ENCODE measurements at regions not wholly inside any gene's neighbourhood (a gene's known extent, or its start where the extent isn't known, plus 50 kb on each side); places are given as distances from the start of the nearest gene placed in this dataset.

DNA sequence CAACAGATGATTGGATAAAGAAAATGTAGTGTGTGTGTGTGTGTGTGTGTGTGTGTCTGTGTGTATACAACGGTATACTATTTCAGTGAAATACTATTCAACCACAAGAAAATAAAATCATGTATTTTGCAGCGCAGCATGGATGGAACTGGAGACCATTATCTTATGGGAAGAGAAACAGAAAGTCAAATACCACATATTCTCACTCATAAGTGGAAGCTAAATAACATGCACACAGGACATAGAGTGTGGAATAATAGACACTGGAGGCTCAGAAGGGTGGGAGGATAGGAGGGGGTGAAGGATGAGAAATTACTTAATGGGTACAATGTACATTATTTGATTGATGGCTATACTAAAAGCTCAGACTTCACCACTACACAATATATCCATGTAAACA, 609.1 kb upstream of the SLC39A10 start:
- no peak for TF ChIP-seq JUN (CRISPR knock-in tag; IDR thresholded peaks at IDR 0.05)
- TF ChIP-seq, protein P1, sequence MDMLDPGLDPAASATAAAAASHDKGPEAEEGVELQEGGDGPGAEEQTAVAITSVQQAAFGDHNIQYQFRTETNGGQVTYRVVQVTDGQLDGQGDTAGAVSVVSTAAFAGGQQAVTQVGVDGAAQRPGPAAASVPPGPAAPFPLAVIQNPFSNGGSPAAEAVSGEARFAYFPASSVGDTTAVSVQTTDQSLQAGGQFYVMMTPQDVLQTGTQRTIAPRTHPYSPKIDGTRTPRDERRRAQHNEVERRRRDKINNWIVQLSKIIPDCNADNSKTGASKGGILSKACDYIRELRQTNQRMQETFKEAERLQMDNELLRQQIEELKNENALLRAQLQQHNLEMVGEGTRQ (CRISPR knock-in tag; IDR thresholded peaks at IDR 0.05) = no peak
- TF ChIP-seq, protein P2, sequence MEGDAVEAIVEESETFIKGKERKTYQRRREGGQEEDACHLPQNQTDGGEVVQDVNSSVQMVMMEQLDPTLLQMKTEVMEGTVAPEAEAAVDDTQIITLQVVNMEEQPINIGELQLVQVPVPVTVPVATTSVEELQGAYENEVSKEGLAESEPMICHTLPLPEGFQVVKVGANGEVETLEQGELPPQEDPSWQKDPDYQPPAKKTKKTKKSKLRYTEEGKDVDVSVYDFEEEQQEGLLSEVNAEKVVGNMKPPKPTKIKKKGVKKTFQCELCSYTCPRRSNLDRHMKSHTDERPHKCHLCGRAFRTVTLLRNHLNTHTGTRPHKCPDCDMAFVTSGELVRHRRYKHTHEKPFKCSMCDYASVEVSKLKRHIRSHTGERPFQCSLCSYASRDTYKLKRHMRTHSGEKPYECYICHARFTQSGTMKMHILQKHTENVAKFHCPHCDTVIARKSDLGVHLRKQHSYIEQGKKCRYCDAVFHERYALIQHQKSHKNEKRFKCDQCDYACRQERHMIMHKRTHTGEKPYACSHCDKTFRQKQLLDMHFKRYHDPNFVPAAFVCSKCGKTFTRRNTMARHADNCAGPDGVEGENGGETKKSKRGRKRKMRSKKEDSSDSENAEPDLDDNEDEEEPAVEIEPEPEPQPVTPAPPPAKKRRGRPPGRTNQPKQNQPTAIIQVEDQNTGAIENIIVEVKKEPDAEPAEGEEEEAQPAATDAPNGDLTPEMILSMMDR (IDR thresholded peaks at IDR 0.05) = no peak
- TF ChIP-seq, protein P3, sequence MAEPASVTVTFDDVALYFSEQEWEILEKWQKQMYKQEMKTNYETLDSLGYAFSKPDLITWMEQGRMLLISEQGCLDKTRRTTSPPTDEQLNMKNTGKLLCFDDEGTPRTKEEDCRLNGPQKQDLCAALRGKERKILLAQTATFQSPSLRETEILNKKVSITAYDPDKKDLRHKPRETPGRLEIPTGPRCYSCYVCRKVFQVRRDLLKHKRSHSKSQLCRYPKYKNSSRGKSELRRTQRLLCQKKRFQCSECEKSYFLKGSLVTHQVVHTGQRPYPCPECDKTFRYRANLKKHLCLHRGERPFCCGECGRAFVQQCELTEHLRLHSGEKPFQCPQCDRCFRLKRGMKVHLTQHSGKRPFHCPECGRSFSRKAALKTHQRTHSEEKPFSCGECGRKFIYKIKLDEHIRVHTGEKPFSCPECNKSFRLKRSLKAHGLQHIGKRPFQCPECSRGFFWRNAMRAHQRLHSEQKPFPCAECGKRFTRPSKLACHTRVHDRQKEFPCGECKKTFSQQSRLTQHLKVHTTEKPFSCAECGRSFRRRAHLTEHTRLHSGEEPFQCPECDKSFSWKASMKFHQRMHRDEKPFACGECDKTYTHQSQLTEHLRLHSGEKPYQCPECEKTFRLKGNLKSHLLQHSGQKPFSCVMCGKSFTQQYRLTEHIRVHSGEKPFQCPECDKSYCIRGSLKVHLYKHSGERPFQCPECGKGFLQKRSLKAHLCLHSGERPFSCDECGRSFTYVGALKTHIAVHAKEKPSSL (CRISPR knock-in tag; conservative IDR thresholded peaks at IDR 0.05) = no peak
- no peak for TF ChIP-seq FOXP1 (CRISPR knock-in tag; IDR thresholded peaks at IDR 0.05; ENCODE audit: borderline replicate concordance)
- no peak for TF ChIP-seq CREB1 (CRISPR knock-in tag; IDR thresholded peaks at IDR 0.05)
- no peak for TF ChIP-seq ATF1 (CRISPR knock-in tag; IDR thresholded peaks at IDR 0.05)
- TF ChIP-seq SP1 (CRISPR knock-in tag; conservative IDR thresholded peaks at IDR 0.05) = no peak
- no peak for TF ChIP-seq TEAD4 (CRISPR knock-in tag; IDR thresholded peaks at IDR 0.05)
- no peak for TF ChIP-seq MXD4 (CRISPR knock-in tag; IDR thresholded peaks at IDR 0.05; ENCODE audit: borderline replicate concordance)

Measured in WTC11 (cell line).